OCI-LY7 (cell line): ENCODE measurements at regions not wholly inside any gene's neighbourhood (a gene's known extent, or its start where the extent isn't known, plus 50 kb on each side); places are given as distances from the start of the nearest gene placed in this dataset.

Experiments
- EZH2phosphoT487 ChIP-seq: fragments of 200-600 bp; sonication (generic); IDR thresholded peaks from 2 replicates; pipeline ENCODE4 v1.6.1; 2018; ENCODE audit warnings: low read depth, borderline replicate concordance, mild to moderate bottlenecking, mixed run types, antibody characterized with exemption, low read length, moderate library complexity, mixed read lengths
- TF ChIP-seq, protein P1 (sequence below): fragments of 200-600 bp; sonication (generic); conservative IDR thresholded peaks from 2 replicates; pipeline ENCODE4 v1.5.1; 2014; ENCODE audit warnings: mild to moderate bottlenecking, antibody characterized with exemption, low read length, moderate library complexity, mixed read lengths

DNA sequence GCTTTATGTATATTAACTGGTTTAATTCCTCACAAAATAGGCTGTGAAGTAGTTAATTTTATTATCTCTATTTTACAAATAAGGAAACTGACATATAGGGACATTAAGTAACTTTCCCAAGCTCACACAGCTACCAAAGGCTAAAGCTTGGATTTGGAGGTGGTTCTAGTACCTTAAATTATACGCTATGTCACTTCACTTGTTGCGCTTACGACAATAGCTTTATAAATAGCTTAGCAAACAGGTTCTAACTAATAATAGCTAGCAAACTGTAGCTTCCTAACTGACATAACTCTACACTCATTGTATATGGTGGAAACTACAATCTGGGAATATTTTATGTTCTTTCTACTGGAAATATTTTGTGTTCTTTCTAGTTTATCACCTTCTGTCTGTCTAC, 666.4 kb upstream of the CPEB2 start:
- TF ChIP-seq, protein P1, sequence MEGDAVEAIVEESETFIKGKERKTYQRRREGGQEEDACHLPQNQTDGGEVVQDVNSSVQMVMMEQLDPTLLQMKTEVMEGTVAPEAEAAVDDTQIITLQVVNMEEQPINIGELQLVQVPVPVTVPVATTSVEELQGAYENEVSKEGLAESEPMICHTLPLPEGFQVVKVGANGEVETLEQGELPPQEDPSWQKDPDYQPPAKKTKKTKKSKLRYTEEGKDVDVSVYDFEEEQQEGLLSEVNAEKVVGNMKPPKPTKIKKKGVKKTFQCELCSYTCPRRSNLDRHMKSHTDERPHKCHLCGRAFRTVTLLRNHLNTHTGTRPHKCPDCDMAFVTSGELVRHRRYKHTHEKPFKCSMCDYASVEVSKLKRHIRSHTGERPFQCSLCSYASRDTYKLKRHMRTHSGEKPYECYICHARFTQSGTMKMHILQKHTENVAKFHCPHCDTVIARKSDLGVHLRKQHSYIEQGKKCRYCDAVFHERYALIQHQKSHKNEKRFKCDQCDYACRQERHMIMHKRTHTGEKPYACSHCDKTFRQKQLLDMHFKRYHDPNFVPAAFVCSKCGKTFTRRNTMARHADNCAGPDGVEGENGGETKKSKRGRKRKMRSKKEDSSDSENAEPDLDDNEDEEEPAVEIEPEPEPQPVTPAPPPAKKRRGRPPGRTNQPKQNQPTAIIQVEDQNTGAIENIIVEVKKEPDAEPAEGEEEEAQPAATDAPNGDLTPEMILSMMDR, result no peak
- TF ChIP-seq EZH2phosphoT487, result no peak
